ENCODE measurements at regions not wholly inside any gene's neighbourhood (a gene's known extent, or its start where the extent isn't known, plus 50 kb on each side); places are given as distances from the start of the nearest gene placed in this dataset.

DNA sequence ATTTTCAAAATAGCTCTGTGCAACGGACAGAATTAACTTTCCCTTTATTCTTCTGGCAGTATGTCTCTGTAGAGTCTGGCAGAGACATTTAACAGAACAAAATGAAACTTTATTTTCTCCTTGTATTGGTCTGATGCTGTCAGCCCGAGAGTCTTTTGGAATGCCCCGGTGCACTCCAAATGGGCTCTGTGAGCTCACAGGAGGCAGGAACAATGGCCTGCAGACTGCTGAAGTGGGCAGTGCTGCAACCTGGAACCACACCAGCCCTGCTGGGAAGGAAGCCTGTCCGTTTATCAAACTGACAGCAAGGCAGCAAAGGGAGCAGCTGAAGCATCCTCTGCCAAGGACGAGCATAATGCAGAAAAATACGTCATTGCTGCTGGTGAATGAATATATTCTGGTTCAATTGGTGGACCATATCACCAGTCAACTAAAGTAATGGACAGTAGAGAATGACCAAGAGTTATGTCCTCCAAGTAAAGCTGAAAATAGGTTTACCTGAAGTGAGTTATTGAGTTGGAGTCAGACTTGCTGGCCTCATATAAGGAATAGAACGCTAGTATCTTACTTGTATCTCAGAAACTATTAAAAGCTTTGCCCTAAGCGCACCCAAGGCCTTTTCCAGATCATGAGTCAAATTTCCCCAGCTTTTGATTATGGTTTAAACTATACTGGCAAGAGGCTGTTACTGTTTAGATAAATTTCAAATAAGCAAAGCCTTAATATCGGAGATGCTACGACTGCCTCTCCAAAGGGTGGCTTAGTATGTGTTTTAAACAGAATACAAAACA lies 207.6 kb upstream of the TANK start:
- TF ChIP-seq EP300 (IDR thresholded peaks at IDR 0.05) = peak in 3 of 4 donors; percentile 21 to 26 (median 24)
- no peak for TF ChIP-seq POLR2A (IDR thresholded peaks at IDR 0.05)
- peak in 3 of 4 donors; percentile 23 to 70 (median 69) for TF ChIP-seq POLR2AphosphoS5 (IDR thresholded peaks at IDR 0.05)
- TF ChIP-seq, protein P1, sequence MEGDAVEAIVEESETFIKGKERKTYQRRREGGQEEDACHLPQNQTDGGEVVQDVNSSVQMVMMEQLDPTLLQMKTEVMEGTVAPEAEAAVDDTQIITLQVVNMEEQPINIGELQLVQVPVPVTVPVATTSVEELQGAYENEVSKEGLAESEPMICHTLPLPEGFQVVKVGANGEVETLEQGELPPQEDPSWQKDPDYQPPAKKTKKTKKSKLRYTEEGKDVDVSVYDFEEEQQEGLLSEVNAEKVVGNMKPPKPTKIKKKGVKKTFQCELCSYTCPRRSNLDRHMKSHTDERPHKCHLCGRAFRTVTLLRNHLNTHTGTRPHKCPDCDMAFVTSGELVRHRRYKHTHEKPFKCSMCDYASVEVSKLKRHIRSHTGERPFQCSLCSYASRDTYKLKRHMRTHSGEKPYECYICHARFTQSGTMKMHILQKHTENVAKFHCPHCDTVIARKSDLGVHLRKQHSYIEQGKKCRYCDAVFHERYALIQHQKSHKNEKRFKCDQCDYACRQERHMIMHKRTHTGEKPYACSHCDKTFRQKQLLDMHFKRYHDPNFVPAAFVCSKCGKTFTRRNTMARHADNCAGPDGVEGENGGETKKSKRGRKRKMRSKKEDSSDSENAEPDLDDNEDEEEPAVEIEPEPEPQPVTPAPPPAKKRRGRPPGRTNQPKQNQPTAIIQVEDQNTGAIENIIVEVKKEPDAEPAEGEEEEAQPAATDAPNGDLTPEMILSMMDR (IDR thresholded peaks at IDR 0.05) = no peak
- Histone ChIP-seq H3K4me3 (peak overlapping the region in 3 of 4 donors; percentile 24 to 34 (median 31)), H3K4me1 (peaks cover 0 to 33% (median 20%) of the 10 kb centered on the region in 4 donors), H3K27ac (peak overlapping the region; percentile 52 to 79 (median 74)), H3K9me3 (no peaks in the 10 kb centered on the region), H3K27me3 (no peaks in the 10 kb centered on the region), H3K36me3 (no peaks in the 10 kb centered on the region)
- peak; percentile 85 for DNase-seq
- 70 to 73% methylated on average over 10 of the region's 10 CpGs for WGBS, 2 donors
- intact Hi-C loops (cut with DNase I) = no loop called here

DNA sequence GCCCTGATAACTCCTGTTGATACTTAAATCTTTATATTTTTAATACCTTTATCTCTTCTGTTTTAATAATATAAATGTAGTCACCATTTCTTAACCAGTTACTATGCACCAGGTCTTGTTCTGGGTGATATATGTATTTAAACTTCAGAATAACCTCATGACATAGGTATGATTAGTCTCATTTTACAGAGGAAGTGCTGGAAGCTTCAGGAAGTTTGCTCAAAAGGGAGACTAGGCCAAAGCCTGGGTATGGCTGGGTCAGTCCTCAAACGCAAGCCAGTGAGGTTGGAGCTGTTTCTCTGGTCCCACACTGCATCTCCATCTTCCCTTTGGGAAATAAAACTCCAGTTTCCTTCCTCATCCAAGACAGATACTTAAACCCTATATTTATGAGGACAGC lies 204.7 kb upstream of the TANK start:
- Histone ChIP-seq H3K9me3 (no peaks in the 10 kb centered on the region), H3K27ac (peak overlapping the region in 3 of 4 donors; percentile 31 to 50 (median 33)), H3K4me1 (peaks cover 0 to 33% (median 20%) of the 10 kb centered on the region in 4 donors), H3K4me3 (no peak overlapping the region), H3K36me3 (no peaks in the 10 kb centered on the region), H3K27me3 (no peaks in the 10 kb centered on the region)
- intact Hi-C loops (cut with DNase I) = no loop called here
- no peak for DNase-seq
- TF ChIP-seq POLR2A (IDR thresholded peaks at IDR 0.05) (no peak), EP300 (IDR thresholded peaks at IDR 0.05) (no peak), POLR2AphosphoS5 (IDR thresholded peaks at IDR 0.05) (no peak)
- TF ChIP-seq, protein P1 (IDR thresholded peaks at IDR 0.05) = no peak
- WGBS, 2 donors = 77 to 84% methylated on average over 1 of the region's 1 CpG

DNA sequence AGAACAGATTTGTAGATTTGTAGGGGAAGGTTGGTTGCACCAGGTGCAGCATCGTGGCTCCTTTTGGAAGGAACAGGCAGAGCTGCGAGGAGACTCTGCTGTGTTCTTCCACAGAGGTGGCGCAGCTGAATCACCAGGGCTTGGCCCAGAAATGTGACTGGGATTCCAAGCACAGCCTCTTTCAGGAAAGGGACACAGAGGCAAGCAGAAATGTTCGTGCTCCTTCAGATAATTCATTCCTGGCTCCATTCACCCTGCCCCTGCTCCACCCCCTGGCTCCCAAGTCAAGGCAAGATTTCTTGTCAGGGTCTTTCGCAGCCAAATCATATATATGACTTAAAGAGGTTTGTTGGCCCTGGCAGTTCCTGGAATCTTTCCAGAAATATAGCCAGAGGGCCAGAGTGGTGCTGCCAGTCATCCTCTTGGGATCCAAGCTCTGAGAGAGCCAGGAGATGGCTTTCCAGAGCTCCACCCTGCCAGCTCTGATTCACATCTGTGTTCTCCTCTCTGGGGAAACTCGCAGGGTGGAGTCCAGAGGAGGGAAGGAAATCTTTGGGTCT lies 203.9 kb upstream of the TANK start:
- Histone ChIP-seq H3K27me3 (no peaks in the 10 kb centered on the region), H3K9me3 (no peaks in the 10 kb centered on the region), H3K4me3 (no peak overlapping the region), H3K36me3 (no peaks in the 10 kb centered on the region), H3K4me1 (peaks cover 0 to 33% (median 20%) of the 10 kb centered on the region in 4 donors), H3K27ac (peak overlapping the region; percentile 14 to 50 (median 32))
- 79 to 82% methylated on average over 6 of the region's 6 CpGs for WGBS, 2 donors
- TF ChIP-seq POLR2A (IDR thresholded peaks at IDR 0.05) (no peak), EP300 (IDR thresholded peaks at IDR 0.05) (no peak), POLR2AphosphoS5 (IDR thresholded peaks at IDR 0.05) (no peak)
- TF ChIP-seq, protein P1 (IDR thresholded peaks at IDR 0.05) = no peak
- DNase-seq = peak; percentile 70
- intact Hi-C loops (cut with DNase I) = no loop called here

DNA sequence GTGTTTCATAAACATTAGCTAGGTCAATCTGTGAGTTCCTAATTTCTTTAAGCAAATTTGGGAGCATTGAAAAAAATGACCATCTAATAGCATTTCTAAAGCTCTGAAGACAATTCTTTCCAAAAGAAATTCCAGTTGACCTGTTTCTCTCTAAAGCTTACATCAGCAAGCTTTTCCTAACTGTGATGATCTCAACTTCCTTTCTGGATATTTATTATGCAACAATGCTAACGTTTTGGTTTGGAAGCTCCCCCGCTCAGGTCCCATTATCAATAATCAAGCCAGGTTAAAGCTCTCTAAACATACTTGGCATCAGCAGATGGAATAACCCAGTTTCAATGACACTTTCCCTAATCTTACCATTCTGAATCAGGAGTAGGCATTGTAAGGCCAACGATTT lies 196.3 kb upstream of the TANK start:
- WGBS, 2 donors = 59 to 83% methylated on average over 3 of the region's 3 CpGs
- H3K4me1 ChIP-seq = peaks cover 0 to 3% (median 0%) of the 10 kb centered on the region in 4 donors
- H3K4me3 ChIP-seq = no peak overlapping the region
- H3K9me3 ChIP-seq = no peaks in the 10 kb centered on the region
- H3K27ac ChIP-seq = no peak overlapping the region
- H3K27me3 ChIP-seq = no peaks in the 10 kb centered on the region
- no peaks in the 10 kb centered on the region for H3K36me3 ChIP-seq
- intact Hi-C loops (cut with DNase I) = no loop called here
- TF ChIP-seq POLR2AphosphoS5 (IDR thresholded peaks at IDR 0.05) = no peak
- TF ChIP-seq EP300 (IDR thresholded peaks at IDR 0.05) = no peak
- TF ChIP-seq, protein P1 (IDR thresholded peaks at IDR 0.05) = no peak
- TF ChIP-seq POLR2A (IDR thresholded peaks at IDR 0.05) = no peak
- DNase-seq = no peak
